Neural cell (in vitro differentiated cells): ENCODE measurements at regions not wholly inside any gene's neighbourhood (a gene's known extent, or its start where the extent isn't known, plus 50 kb on each side); places are given as distances from the start of the nearest gene placed in this dataset.
A peak's percentile ranks its signal among the peaks of the same experiment; 100 is the strongest.
"Not testable (repeated sequence)": the region's sequence is repeated elsewhere in the genome, so short reads cannot be mapped to it uniquely, and the experiment has no call there.

Experiments used
- H2AFZ ChIP-seq: fragments of 200-600, 300-800 bp; sonication (generic), shearing (Covaris generic); 2 replicates; pipeline ENCODE4 v1.6.0; 2014; ENCODE audit warnings: low read depth, mild to moderate bottlenecking, antibody characterized with exemption, low read length, moderate library complexity
- H3F3A ChIP-seq: fragments of 200-600 bp; shearing (Covaris generic); 2 replicates; pipeline ENCODE4 v1.6.1; 2016; ENCODE audit warnings: mild to moderate bottlenecking, moderate library complexity, mixed read lengths, antibody characterized with exemption, low read length; ENCODE audit not compliant: insufficient read depth, poor library complexity, severe bottlenecking
- H3K27ac ChIP-seq: fragments of 200-600, 300-800 bp; sonication (generic), shearing (Covaris generic); 2 replicates; pipeline ENCODE4 v1.5.1; 2014; ENCODE audit warnings: mild to moderate bottlenecking, low read length, moderate library complexity
- H3K27me3 ChIP-seq: fragments of 300-800, 200-600 bp; sonication (generic), shearing (Covaris generic); 2 replicates; pipeline ENCODE4 v1.6.0; 2014; ENCODE audit warnings: mild to moderate bottlenecking, low read depth, low read length, moderate library complexity; ENCODE audit not compliant: insufficient read depth
- H3K36me3 ChIP-seq: fragments of 300-800, 200-600 bp; sonication (generic), shearing (Covaris generic); 2 replicates; pipeline ENCODE4 v1.5.1; 2014; ENCODE audit warnings: mild to moderate bottlenecking, antibody characterized with exemption, low read length, moderate library complexity; ENCODE audit not compliant: insufficient read depth
- H3K4me2 ChIP-seq: fragments of 300-800, 200-600 bp; sonication (generic), shearing (Covaris generic); 2 replicates; pipeline ENCODE4 v1.6.0; 2014; ENCODE audit warnings: mild to moderate bottlenecking, low read length
- H3K4me3 ChIP-seq: fragments of 300-800, 200-600 bp; sonication (generic), shearing (Covaris generic); 2 replicates; pipeline ENCODE4 v1.5.1; 2014; ENCODE audit warnings: mild to moderate bottlenecking, low read length, moderate library complexity
- H3K79me2 ChIP-seq: fragments of 200-600 bp; shearing (Covaris generic); replicated peaks from 2 replicates; pipeline ENCODE4 v1.6.0; 2014; ENCODE audit warnings: mild to moderate bottlenecking, low read length, moderate library complexity; ENCODE audit not compliant: insufficient read depth
- H3K9ac ChIP-seq: fragments of 300-800, 200-600 bp; sonication (generic), shearing (Covaris generic); 2 replicates; pipeline ENCODE4 v1.6.1; 2016; ENCODE audit warnings: mild to moderate bottlenecking, low read length, mixed read lengths
- H3K9me2 ChIP-seq: fragments of 200-600 bp; shearing (Covaris generic); 2 replicates; pipeline ENCODE4 v1.6.1; 2016; ENCODE audit warnings: mild to moderate bottlenecking, low read length, mixed read lengths; ENCODE audit not compliant: insufficient read depth
- H3K9me3 ChIP-seq: fragments of 200-600, 300-800 bp; sonication (generic), shearing (Covaris generic); 2 replicates; pipeline ENCODE4 v1.6.1; 2016; ENCODE audit warnings: mild to moderate bottlenecking, mixed run types, low read length, moderate library complexity, mixed read lengths
- H4K20me1 ChIP-seq: fragments of 200-600 bp; shearing (Covaris generic); 2 replicates; pipeline ENCODE4 v1.6.1; 2016; ENCODE audit warnings: mild to moderate bottlenecking, mixed run types; ENCODE audit not compliant: insufficient read depth
- CTCF ChIP-seq: fragments of 450-650 bp; IDR thresholded peaks from 2 replicates; pipeline ENCODE4 v1.5.1; 2014; ENCODE audit warnings: antibody characterized with exemption, mild to moderate bottlenecking, moderate library complexity; ENCODE audit not compliant: poor library complexity, severe bottlenecking
- RAD21 ChIP-seq: fragments of 450-650 bp; conservative IDR thresholded peaks from 2 replicates; pipeline ENCODE4 v1.6.1; 2014; ENCODE audit warnings: antibody characterized with exemption, mild to moderate bottlenecking, moderate library complexity
- REST ChIP-seq: IDR thresholded peaks from 2 replicates; pipeline ENCODE4 v1.6.1; 2012; ENCODE audit warnings: borderline replicate concordance
- SMC3 ChIP-seq: fragments of 450-650 bp; conservative IDR thresholded peaks from 2 replicates; pipeline ENCODE4 v1.6.1; 2014; ENCODE audit warnings: antibody characterized with exemption, mild to moderate bottlenecking, moderate library complexity; ENCODE audit not compliant: poor library complexity
- small RNA-seq, 3 experiments: library from RNA; depleted of rRNA; stranded (forward); fragments of <200 nt; gene quantifications; one replicate each; pipeline ENCODE3, GENCODE V24; 2012

GRCh38 chr10:45249978-45250693, 65.3 kb downstream of the OR13A1 start:
- H3K79me2 ChIP-seq = no peaks in the 10 kb centered on the region
- H2AFZ ChIP-seq = no peak overlapping the region
- peak overlapping the region; percentile 49 for H3K4me3 ChIP-seq
- no peaks in the 10 kb centered on the region for H3K36me3 ChIP-seq
- no peak overlapping the region for H3K27ac ChIP-seq
- no peaks in the 10 kb centered on the region for H3K27me3 ChIP-seq
- no peaks in the 10 kb centered on the region for H3K9me2 ChIP-seq
- H3K9ac ChIP-seq = no peak overlapping the region
- H4K20me1 ChIP-seq = no peaks in the 10 kb centered on the region
- no peaks in the 10 kb centered on the region for H3K9me3 ChIP-seq
- no peak overlapping the region for H3K4me2 ChIP-seq
- no peaks in the 10 kb centered on the region for H3F3A ChIP-seq
- TF ChIP-seq SMC3 (peak; percentile 72), RAD21 (peak; percentile 71), REST (no peak), CTCF (peak; percentile 82)

- H3K4me3 ChIP-seq, H3K9me2 ChIP-seq, H3K9me3 ChIP-seq, H3K27me3 ChIP-seq, H3K27ac ChIP-seq, H3K4me2 ChIP-seq, H3K9ac ChIP-seq, H2AFZ ChIP-seq, H3K79me2 ChIP-seq, H4K20me1 ChIP-seq, H3K36me3 ChIP-seq, H3F3A ChIP-seq: not testable (repeated sequence)
Measured at GRCh38 chr10:45250694-45251075, 64.7 kb downstream of the OR13A1 start.

Small RNAs in the stretch of these regions (small RNA-seq; reads per million reads assigned to genes)
- gene AL512324.1 (0 reads per million in 3 experiments), gene MIR3156-1 (0 reads per million in 3 experiments), gene RNU6-1207P (0 reads per million in 3 experiments)
